GM19043 (cell line): ENCODE measurements at regions not wholly inside any gene's neighbourhood (a gene's known extent, or its start where the extent isn't known, plus 50 kb on each side); places are given as distances from the start of the nearest gene placed in this dataset.

Experiments used
- ATAC-seq: cut with Tn5 transposase; IDR thresholded peaks from one replicate; pipeline ENCODE4 v1.9.1; 2021; ENCODE audit warnings: low read depth; ENCODE audit not compliant: unreplicated experiment

DNA sequence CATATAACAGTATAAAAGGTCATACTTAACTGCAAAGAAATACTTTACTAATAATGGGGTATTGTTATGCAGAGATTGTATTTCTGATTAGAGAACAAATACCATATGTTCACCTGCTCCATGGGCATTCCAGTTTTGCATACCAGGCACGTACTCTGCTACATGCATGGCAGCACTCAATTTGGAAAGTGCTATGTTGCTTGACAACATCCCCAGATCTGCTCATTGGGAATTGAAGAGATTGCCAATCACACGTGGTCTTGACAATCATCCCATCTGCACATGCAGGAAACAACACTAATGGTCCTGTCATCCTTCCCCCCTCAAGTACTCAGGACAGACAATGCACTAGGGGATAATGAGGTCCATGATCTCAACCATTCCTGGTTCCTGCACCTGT, 63.4 kb upstream of the PDE4B start:
- ATAC-seq = no peak

DNA sequence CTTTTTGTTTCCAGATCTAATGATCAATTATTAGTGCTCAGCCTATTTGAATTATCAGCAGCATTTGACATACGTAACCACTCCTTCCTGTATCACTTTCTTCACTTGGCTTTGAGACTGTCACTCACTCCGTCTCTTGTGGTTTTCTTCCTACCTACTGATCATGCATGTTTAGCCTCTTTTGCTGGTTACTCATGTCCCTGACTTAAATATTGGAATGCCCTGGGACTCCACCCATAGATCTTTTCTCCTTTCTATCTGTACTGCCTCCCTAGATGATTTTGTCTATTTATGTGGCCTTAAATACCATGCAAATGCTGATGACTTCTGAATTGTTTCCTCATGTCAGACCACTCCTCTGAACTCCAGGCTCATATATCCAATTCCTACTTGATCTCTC, 57.7 kb upstream of the PDE4B start:
- ATAC-seq = no peak

DNA sequence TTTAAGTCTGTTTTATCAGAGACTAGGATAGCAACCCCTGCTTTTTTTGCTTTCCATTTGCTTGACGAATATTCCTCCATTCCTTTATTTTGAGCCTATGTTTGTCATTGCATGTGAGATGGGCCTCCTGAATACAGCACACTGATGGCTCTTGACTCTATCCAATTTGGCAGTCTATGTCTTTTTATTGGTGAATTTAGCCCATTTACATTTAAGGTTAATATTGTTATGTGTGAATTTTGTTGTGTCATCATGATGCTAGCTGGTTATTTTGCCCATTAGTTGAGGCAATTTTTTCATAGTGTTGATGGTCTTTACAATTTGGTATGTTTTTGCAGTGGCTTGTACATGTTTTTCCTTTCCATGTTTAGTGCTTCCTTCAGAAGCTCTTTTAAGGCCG, 50.7 kb upstream of the PDE4B start:
- no peak for ATAC-seq
